Astrocyte of the spinal cord (primary cell): ENCODE measurements at regions not wholly inside any gene's neighbourhood (a gene's known extent, or its start where the extent isn't known, plus 50 kb on each side); places are given as distances from the start of the nearest gene placed in this dataset.

Source experiments
- DNase-seq: peaks from one replicate; pipeline ENCODE4 v3.0.0; 2011; ENCODE audit warnings: low read depth, low spot score
- H3K4me3 ChIP-seq: 2 replicates; pipeline ENCODE4 v1.5.1; 2011; ENCODE audit warnings: low read depth, mild to moderate bottlenecking, low read length, moderate library complexity
- in situ Hi-C: cut with HindIII; loops from 2 replicates; pipeline ENCODE4 v1.10.0; 2017; ENCODE audit warnings: low sequenced_read_pairs
- TF ChIP-seq, protein P1 (sequence below): IDR thresholded peaks from 2 replicates; pipeline ENCODE4 v1.5.1; 2012; ENCODE audit warnings: low read depth, mild to moderate bottlenecking, low read length, inconsistent platforms

DNA sequence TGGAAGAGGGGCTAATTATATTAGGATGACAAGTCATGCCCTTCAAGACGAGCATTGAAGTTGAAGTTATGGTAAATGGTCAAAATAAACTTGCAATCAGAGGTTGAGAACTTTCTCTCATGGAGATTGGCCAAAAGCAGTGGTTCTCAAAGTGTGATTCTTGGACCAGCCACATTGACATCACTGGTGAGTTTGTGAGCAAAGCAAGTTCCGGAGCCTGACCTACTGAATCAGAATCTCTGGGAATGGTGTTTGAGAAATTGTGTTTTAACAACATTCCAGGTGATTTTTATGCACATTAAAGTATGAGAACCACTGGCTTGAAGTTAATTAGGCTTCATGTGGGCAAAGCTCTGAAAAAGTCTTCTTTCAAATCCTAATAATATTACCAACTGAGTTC is 403.5 kb downstream of the ZSWIM6 start:
- in situ Hi-C loops, result no loop called here
- no peak overlapping the region for H3K4me3 ChIP-seq
- DNase-seq, result no peak
- TF ChIP-seq, protein P1, sequence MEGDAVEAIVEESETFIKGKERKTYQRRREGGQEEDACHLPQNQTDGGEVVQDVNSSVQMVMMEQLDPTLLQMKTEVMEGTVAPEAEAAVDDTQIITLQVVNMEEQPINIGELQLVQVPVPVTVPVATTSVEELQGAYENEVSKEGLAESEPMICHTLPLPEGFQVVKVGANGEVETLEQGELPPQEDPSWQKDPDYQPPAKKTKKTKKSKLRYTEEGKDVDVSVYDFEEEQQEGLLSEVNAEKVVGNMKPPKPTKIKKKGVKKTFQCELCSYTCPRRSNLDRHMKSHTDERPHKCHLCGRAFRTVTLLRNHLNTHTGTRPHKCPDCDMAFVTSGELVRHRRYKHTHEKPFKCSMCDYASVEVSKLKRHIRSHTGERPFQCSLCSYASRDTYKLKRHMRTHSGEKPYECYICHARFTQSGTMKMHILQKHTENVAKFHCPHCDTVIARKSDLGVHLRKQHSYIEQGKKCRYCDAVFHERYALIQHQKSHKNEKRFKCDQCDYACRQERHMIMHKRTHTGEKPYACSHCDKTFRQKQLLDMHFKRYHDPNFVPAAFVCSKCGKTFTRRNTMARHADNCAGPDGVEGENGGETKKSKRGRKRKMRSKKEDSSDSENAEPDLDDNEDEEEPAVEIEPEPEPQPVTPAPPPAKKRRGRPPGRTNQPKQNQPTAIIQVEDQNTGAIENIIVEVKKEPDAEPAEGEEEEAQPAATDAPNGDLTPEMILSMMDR, result no peak

DNA sequence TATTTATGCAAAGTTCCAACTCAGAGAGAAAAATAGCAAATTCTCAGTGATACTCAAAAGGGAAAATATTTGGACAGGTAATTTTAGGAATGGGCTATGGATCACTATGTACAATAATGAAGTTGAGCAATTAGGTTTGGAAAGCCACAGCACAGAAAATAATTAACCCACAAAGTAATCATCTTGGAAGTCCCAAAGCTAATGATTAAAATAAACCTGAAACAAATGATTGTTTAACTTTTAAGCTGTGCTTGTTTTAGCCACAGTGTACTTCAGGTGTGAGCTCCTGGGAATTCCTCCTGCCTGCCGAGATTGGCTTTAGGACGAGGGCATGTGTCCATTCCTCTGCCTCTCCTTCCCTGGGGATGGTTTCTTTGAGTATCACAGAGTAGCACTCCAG is 403.9 kb downstream of the ZSWIM6 start:
- DNase-seq, result no peak
- no peak overlapping the region for H3K4me3 ChIP-seq
- in situ Hi-C loops, result no loop called here
- TF ChIP-seq, protein P1, result no peak

DNA sequence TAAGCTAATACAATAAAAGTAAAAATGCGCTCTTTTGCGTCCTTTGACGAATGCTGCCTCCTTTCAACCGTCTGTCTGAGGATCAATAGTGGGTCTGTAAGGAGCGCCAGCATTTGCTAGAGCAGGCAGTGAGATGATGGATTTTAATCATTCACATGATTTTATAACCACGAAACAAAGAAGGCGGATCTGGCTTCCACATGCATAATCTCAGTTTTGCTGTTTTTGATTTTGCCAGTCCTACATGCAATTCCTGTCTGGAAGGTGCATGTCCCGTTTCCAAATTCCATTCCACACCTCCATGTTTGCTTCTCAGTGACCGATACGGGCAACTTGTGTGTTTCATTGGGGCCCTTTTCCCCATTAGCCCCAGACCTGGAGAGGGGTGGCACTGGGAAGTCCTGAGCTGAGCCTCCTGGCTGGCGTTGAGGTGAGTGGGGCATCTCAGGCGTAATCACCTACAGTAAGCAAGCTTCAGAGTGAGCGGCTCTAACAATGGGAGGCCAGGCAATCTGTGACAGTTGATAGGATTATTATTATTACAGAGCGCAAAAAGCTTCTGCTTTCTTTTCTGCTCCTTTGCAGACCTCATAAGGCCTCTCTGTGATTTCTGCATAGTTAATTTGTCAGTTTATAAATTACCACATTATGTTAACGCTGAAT is 405.4 kb downstream of the ZSWIM6 start:
- in situ Hi-C loops, result no loop called here
- DNase-seq, result no peak
- H3K4me3 ChIP-seq, result no peak overlapping the region
- TF ChIP-seq, protein P1, result no peak

DNA sequence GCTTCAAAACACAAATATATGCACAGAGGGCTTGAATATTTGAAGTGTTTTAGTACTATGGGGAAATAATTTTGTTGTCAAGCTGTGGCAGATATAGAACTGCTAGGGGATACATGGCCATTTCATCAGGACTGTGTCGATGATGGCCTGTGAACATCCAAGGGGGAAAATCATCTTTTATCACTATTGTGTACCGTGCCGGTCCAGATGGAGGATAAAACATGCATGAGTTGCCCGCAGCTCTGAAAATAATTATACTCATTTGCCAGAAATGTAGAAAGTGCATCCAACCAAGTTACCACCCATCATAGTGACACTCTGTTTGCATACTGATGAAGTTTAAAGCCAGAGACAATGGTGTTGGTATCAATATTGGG is 405.9 kb downstream of the ZSWIM6 start:
- TF ChIP-seq, protein P1, result no peak
- in situ Hi-C loops, result no loop called here

DNA sequence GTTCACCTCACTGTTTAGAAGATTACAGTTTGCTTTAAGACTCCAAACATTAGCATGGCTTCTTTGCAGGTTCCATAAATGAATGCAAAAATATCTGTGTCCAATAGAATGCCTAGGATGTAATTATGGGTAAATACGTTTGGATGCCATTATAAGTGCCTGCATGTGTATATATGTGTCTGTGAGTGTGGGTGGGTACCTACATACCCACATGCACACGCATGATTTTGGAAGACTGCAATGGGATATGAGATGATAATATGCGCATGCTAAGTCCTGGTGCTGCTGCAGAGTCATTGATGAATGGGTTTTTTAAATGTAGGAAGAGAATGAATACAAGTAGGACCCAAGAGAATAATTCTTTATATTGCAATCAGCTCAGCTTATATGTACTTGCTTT is 406.4 kb downstream of the ZSWIM6 start:
- TF ChIP-seq, protein P1, result no peak
- DNase-seq, result no peak
- in situ Hi-C loops, result no loop called here
- H3K4me3 ChIP-seq, result no peak overlapping the region

More for the DNA sequence above, 405.9 kb downstream of the ZSWIM6 start:
- no peak for DNase-seq
- no peak overlapping the region for H3K4me3 ChIP-seq

DNA sequence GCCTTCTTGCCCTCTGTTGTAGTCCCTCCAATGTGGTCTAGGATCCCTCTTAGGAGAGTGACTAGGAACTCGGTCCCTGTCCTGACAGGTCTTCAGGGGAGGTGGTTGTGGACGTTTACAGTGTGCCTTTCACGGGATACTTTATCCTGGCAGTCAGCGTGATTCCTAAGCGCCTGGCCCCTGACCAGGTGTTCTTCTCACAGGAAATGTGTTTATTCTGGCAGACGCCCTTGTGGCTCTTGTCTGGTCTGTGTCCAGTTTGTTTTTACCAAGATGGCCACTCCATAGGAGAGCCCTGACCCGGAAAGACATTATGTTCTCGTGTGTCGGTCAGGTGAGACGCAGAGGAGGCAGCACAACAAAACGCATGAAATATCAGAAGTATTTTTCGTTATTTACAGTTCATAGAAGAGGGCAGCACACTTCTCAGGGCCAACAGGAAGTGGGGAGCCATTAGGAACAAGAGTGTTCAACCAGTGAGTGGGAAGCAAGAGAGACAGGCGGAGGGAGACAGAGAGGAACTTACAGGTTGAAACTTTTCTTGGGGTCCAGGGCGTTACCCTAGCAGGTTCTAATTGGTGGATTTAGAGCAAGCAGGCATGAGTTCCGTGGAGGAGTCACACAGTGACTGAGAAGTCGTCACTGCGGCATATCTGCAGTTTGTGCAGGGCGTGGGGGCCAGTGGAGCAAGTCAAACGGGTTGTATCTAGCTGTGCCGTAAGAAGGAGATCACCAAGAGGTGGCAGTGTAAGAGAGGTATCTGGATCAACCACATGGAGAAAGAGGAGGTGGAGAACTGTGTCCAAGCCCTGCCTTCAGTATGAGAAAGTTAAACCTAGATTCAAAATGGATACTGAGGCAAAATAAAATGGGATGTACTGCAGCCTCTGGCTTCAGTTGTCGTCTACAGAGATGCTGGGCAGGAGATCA is 412.9 kb downstream of the ZSWIM6 start:
- no peak for DNase-seq
- no peak overlapping the region for H3K4me3 ChIP-seq
- TF ChIP-seq, protein P1, result no peak
- in situ Hi-C loops, result no loop called here
